HL-60 (cell line): ENCODE measurements at regions not wholly inside any gene's neighbourhood (a gene's known extent, or its start where the extent isn't known, plus 50 kb on each side); places are given as distances from the start of the nearest gene placed in this dataset.

Experiments used
- DNase-seq, 2 experiments: peaks; one replicate each; pipeline ENCODE4 v3.0.0-alpha.2; 2010 to 2020; ENCODE audit warnings: low read depth in 1 of 2, low spot score in 1 of 2
- H3K27ac ChIP-seq: fragments of 250-450 bp; sonication (Bioruptor Pico); replicated peaks from 2 replicates; pipeline ENCODE4 v1.5.1; 2020; ENCODE audit warnings: mild to moderate bottlenecking, moderate library complexity
- H3K27me3 ChIP-seq: fragments of 250-450 bp; sonication (Bioruptor Pico); 2 replicates; pipeline ENCODE4 v1.5.1; 2021; ENCODE audit warnings: mild to moderate bottlenecking, moderate library complexity; ENCODE audit not compliant: insufficient read depth, poor library complexity, severe bottlenecking
- H3K4me3 ChIP-seq: replicated peaks from 2 replicates; pipeline ENCODE4 v1.5.1; 2011; ENCODE audit warnings: mild to moderate bottlenecking, control low read depth, low read length; ENCODE audit not compliant: insufficient read depth
- GABPA ChIP-seq: IDR thresholded peaks from 2 replicates; pipeline ENCODE4 v1.6.1; 2012; ENCODE audit warnings: low read depth
- POLR2AphosphoS5 ChIP-seq: IDR thresholded peaks from 2 replicates; pipeline ENCODE4 v1.6.1; 2012; ENCODE audit warnings: low read depth
- SPI1 ChIP-seq: IDR thresholded peaks from 2 replicates; pipeline ENCODE4 v1.6.1; 2012; ENCODE audit warnings: low read depth, mild to moderate bottlenecking, borderline replicate concordance
- TF ChIP-seq, protein P1 (sequence below): IDR thresholded peaks from 2 replicates; pipeline ENCODE4 v1.6.1; 2012; ENCODE audit warnings: low read depth; ENCODE audit not compliant: insufficient replicate concordance
- TF ChIP-seq, protein P2 (sequence below): IDR thresholded peaks from one replicate; pipeline ENCODE4 v1.5.1; 2011; ENCODE audit warnings: low read length, control low read depth, inconsistent platforms; ENCODE audit not compliant: insufficient read depth

- no peak for DNase-seq
- Histone ChIP-seq H3K4me3 (no peak overlapping the region), H3K27me3 (no peaks in the 10 kb centered on the region), H3K27ac (no peak overlapping the region)
- TF ChIP-seq GABPA (no peak), POLR2AphosphoS5 (no peak)
- TF ChIP-seq, protein P1, sequence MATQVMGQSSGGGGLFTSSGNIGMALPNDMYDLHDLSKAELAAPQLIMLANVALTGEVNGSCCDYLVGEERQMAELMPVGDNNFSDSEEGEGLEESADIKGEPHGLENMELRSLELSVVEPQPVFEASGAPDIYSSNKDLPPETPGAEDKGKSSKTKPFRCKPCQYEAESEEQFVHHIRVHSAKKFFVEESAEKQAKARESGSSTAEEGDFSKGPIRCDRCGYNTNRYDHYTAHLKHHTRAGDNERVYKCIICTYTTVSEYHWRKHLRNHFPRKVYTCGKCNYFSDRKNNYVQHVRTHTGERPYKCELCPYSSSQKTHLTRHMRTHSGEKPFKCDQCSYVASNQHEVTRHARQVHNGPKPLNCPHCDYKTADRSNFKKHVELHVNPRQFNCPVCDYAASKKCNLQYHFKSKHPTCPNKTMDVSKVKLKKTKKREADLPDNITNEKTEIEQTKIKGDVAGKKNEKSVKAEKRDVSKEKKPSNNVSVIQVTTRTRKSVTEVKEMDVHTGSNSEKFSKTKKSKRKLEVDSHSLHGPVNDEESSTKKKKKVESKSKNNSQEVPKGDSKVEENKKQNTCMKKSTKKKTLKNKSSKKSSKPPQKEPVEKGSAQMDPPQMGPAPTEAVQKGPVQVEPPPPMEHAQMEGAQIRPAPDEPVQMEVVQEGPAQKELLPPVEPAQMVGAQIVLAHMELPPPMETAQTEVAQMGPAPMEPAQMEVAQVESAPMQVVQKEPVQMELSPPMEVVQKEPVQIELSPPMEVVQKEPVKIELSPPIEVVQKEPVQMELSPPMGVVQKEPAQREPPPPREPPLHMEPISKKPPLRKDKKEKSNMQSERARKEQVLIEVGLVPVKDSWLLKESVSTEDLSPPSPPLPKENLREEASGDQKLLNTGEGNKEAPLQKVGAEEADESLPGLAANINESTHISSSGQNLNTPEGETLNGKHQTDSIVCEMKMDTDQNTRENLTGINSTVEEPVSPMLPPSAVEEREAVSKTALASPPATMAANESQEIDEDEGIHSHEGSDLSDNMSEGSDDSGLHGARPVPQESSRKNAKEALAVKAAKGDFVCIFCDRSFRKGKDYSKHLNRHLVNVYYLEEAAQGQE: no peak
These were observed 242.5 kb downstream of the REEP3 start for GRCh38 chr10:63763744-63764143.

DNA sequence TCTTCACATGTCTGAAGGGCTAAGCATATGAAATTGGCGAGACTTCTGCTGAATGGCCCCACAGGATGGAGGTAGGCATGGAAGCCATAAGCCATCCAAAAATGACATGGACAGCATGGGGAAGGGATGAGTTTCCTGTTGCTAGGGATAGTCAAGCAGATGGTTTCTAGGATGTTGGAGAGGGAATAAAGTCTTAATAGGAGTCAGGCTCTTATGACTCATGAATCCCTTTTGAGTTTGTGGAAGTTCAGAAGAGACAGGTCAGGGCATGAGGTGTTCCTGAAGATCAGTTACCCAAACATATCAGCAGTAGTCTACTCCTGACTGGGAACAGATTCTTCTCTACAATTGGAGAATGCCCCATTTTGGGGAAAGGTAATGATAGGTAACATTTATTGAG, 243.9 kb downstream of the REEP3 start:
- Histone ChIP-seq H3K27me3 (no peaks in the 10 kb centered on the region), H3K4me3 (no peak overlapping the region), H3K27ac (no peak overlapping the region)
- TF ChIP-seq, protein P1: no peak
- TF ChIP-seq GABPA (no peak), POLR2AphosphoS5 (no peak), SPI1 (no peak)
- TF ChIP-seq, protein P2, sequence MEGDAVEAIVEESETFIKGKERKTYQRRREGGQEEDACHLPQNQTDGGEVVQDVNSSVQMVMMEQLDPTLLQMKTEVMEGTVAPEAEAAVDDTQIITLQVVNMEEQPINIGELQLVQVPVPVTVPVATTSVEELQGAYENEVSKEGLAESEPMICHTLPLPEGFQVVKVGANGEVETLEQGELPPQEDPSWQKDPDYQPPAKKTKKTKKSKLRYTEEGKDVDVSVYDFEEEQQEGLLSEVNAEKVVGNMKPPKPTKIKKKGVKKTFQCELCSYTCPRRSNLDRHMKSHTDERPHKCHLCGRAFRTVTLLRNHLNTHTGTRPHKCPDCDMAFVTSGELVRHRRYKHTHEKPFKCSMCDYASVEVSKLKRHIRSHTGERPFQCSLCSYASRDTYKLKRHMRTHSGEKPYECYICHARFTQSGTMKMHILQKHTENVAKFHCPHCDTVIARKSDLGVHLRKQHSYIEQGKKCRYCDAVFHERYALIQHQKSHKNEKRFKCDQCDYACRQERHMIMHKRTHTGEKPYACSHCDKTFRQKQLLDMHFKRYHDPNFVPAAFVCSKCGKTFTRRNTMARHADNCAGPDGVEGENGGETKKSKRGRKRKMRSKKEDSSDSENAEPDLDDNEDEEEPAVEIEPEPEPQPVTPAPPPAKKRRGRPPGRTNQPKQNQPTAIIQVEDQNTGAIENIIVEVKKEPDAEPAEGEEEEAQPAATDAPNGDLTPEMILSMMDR: no peak
- no peak for DNase-seq

DNA sequence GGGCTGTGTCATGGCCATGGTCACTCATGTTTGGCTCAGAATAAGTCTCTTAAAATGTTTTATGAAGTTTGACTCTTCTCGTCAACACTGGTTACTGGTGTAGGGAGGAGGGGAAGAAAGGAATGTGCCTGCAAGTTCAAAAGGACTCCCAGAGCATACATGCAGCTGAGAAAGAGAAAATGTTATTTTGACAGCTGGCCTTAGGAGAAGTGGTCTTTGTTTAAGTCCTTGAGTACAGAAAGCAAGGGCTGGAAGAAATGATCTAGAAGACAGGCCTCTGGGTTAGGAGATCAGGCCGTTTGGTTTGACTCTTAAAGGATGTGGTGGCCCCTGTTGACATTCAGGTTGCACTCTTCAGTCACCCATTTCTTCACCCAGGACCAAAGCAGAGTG, 245.5 kb downstream of the REEP3 start:
- Histone ChIP-seq H3K27ac (no peak overlapping the region), H3K4me3 (no peak overlapping the region), H3K27me3 (peaks cover 2% of the 10 kb centered on the region)
- DNase-seq: no peak
- TF ChIP-seq GABPA: no peak
- TF ChIP-seq SPI1: no peak
- TF ChIP-seq, protein P1: no peak
- TF ChIP-seq POLR2AphosphoS5: no peak
- TF ChIP-seq, protein P2: no peak

DNA sequence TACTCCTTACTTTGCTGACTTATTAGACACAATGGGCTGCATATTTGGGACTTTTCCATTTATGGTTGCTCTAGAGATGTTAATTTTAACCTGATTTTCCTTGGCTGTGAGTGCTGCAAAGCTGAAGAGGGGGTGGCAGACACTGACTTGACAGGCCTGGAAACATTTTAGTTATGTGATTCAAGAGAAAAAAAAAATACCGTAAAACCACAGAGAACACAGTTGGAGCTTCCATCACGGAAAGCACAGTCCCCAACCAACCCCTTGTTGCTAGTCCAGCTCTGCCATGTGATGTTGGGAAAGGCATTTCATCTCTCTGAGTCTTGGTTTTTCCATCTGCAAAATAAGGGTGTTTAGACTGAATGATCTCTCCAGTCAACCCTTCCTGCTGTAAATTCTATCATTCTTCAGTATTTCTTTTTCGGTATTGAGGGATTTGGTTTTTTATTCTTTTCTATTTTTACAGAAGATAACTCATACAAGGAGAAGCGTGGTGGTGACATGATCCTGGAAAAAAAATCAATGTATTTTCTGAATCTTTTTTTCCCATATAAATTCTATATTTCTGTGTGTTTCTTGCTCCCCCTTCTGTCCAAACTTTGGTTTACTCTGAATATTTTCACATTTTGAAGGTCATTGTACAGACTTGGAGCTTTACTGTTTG, 246.1 kb downstream of the REEP3 start:
- no peak for DNase-seq
- Histone ChIP-seq H3K4me3 (no peak overlapping the region), H3K27me3 (peaks cover 2% of the 10 kb centered on the region), H3K27ac (no peak overlapping the region)
- no peak for TF ChIP-seq GABPA
- TF ChIP-seq SPI1: no peak
- TF ChIP-seq, protein P2: no peak
